Duodenal mucosa (tissue), 2 donors: ENCODE measurements at regions not wholly inside any gene's neighbourhood (a gene's known extent, or its start where the extent isn't known, plus 50 kb on each side); places are given as distances from the start of the nearest gene placed in this dataset.

ENCODE experiments used
- H3K27ac ChIP-seq: one replicate; pipeline ENCODE4 v1.7.0; 2013; ENCODE audit warnings: low read depth, low read length
- H3K27me3 ChIP-seq, 2 donors: one replicate each; pipeline ENCODE4 v1.7.0; 2013; ENCODE audit warnings: low read length in 2 of 2, control low read depth in 1 of 2; ENCODE audit not compliant: insufficient read depth in 2 of 2, control insufficient read depth in 1 of 2
- H3K36me3 ChIP-seq, 2 donors: one replicate each; pipeline ENCODE4 v1.7.0; 2013; ENCODE audit warnings: low read length in 2 of 2, control low read depth in 1 of 2; ENCODE audit not compliant: insufficient read depth in 2 of 2, control insufficient read depth in 1 of 2
- H3K4me1 ChIP-seq, 2 donors: one replicate each; pipeline ENCODE4 v1.7.0; 2013; ENCODE audit warnings: low read length in 2 of 2, control low read depth in 1 of 2; ENCODE audit not compliant: insufficient read depth in 2 of 2, control insufficient read depth in 1 of 2
- H3K4me3 ChIP-seq, 2 donors: one replicate each; pipeline ENCODE4 v1.7.0; 2013; ENCODE audit warnings: low read length in 2 of 2, low read depth in 1 of 2
- H3K9ac ChIP-seq, 2 donors: one replicate each; pipeline ENCODE4 v1.7.0; 2013; ENCODE audit warnings: low read length in 2 of 2, low read depth in 1 of 2
- H3K9me3 ChIP-seq, 2 donors: one replicate each; pipeline ENCODE4 v1.7.0; 2013; ENCODE audit warnings: low read length in 2 of 2, control low read depth in 1 of 2; ENCODE audit not compliant: control insufficient read depth in 1 of 2

GRCh38 chr1:193703121-193703520 lies 516.7 kb upstream of the B3GALT2 start:
- H3K4me1 ChIP-seq: no peaks in the 10 kb centered on the region
- H3K4me3 ChIP-seq: no peak overlapping the region
- no peak overlapping the region for H3K9ac ChIP-seq

GRCh38 chr1:193701759-193702158 lies 515.3 kb upstream of the B3GALT2 start:
- no peaks in the 10 kb centered on the region for H3K9me3 ChIP-seq
- no peaks in the 10 kb centered on the region for H3K36me3 ChIP-seq
- H3K9ac ChIP-seq: no peak overlapping the region
- H3K27ac ChIP-seq: no peak overlapping the region
- no peaks in the 10 kb centered on the region for H3K27me3 ChIP-seq
- H3K4me1 ChIP-seq: no peaks in the 10 kb centered on the region
- no peak overlapping the region for H3K4me3 ChIP-seq

More at GRCh38 chr1:193703121-193703520, 516.7 kb upstream of the B3GALT2 start:
- Histone ChIP-seq H3K36me3 (no peaks in the 10 kb centered on the region), H3K27ac (no peak overlapping the region), H3K9me3 (no peaks in the 10 kb centered on the region), H3K27me3 (no peaks in the 10 kb centered on the region)

GRCh38 chr1:193700710-193701355 lies 514.4 kb upstream of the B3GALT2 start:
- Histone ChIP-seq H3K4me1 (no peaks in the 10 kb centered on the region), H3K4me3 (no peak overlapping the region), H3K27me3 (no peaks in the 10 kb centered on the region), H3K36me3 (no peaks in the 10 kb centered on the region), H3K9ac (no peak overlapping the region), H3K27ac (no peak overlapping the region), H3K9me3 (no peaks in the 10 kb centered on the region)

- H3K9me3 ChIP-seq: no peaks in the 10 kb centered on the region
- no peaks in the 10 kb centered on the region for H3K4me1 ChIP-seq
Observed at GRCh38 chr1:193699261-193699660, 512.8 kb upstream of the B3GALT2 start.

GRCh38 chr1:193697776-193698175 lies 511.4 kb upstream of the B3GALT2 start:
- Histone ChIP-seq H3K27ac (no peak overlapping the region), H3K36me3 (no peaks in the 10 kb centered on the region), H3K4me3 (no peak overlapping the region), H3K27me3 (no peaks in the 10 kb centered on the region), H3K9me3 (no peaks in the 10 kb centered on the region), H3K4me1 (no peaks in the 10 kb centered on the region), H3K9ac (no peak overlapping the region)

More at GRCh38 chr1:193699261-193699660, 512.8 kb upstream of the B3GALT2 start:
- no peak overlapping the region for H3K27ac ChIP-seq
- H3K36me3 ChIP-seq: no peaks in the 10 kb centered on the region
- no peak overlapping the region for H3K4me3 ChIP-seq
- H3K9ac ChIP-seq: no peak overlapping the region
- H3K27me3 ChIP-seq: no peaks in the 10 kb centered on the region

GRCh38 chr1:193697115-193697762 lies 510.8 kb upstream of the B3GALT2 start:
- Histone ChIP-seq H3K9ac (no peak overlapping the region), H3K27me3 (no peaks in the 10 kb centered on the region), H3K36me3 (no peaks in the 10 kb centered on the region), H3K4me3 (no peak overlapping the region), H3K27ac (no peak overlapping the region), H3K9me3 (no peaks in the 10 kb centered on the region), H3K4me1 (no peaks in the 10 kb centered on the region)

- Histone ChIP-seq H3K9me3 (no peaks in the 10 kb centered on the region), H3K27ac (no peak overlapping the region), H3K4me3 (no peak overlapping the region), H3K4me1 (no peaks in the 10 kb centered on the region), H3K27me3 (no peaks in the 10 kb centered on the region), H3K36me3 (no peaks in the 10 kb centered on the region), H3K9ac (no peak overlapping the region)
Observed at GRCh38 chr1:193694741-193695140, 508.3 kb upstream of the B3GALT2 start.

- Histone ChIP-seq H3K4me3 (no peak overlapping the region), H3K9ac (no peak overlapping the region), H3K4me1 (peaks cover 0 to 2% of the 10 kb centered on the region in 2 donors), H3K36me3 (no peaks in the 10 kb centered on the region), H3K9me3 (no peaks in the 10 kb centered on the region), H3K27me3 (no peaks in the 10 kb centered on the region), H3K27ac (no peak overlapping the region)
Observed at GRCh38 chr1:193685986-193686385, 499.6 kb upstream of the B3GALT2 start.

- H3K4me3 ChIP-seq: no peak overlapping the region
- peaks cover 0 to 7% of the 10 kb centered on the region in 2 donors for H3K4me1 ChIP-seq
- H3K27me3 ChIP-seq: no peaks in the 10 kb centered on the region
- H3K9ac ChIP-seq: no peak overlapping the region
- H3K9me3 ChIP-seq: no peaks in the 10 kb centered on the region
- no peak overlapping the region for H3K27ac ChIP-seq
- H3K36me3 ChIP-seq: no peaks in the 10 kb centered on the region
Observed at GRCh38 chr1:193681422-193681821, 495.0 kb upstream of the B3GALT2 start.

- peaks cover 0 to 9% of the 10 kb centered on the region in 2 donors for H3K4me1 ChIP-seq
- H3K36me3 ChIP-seq: no peaks in the 10 kb centered on the region
- H3K9ac ChIP-seq: no peak overlapping the region
- H3K4me3 ChIP-seq: no peak overlapping the region
- H3K27ac ChIP-seq: no peak overlapping the region
- H3K9me3 ChIP-seq: no peaks in the 10 kb centered on the region
- H3K27me3 ChIP-seq: no peaks in the 10 kb centered on the region
Observed at GRCh38 chr1:193680924-193681316, 494.5 kb upstream of the B3GALT2 start.
